ENCODE measurements at regions not wholly inside any gene's neighbourhood (a gene's known extent, or its start where the extent isn't known, plus 50 kb on each side); places are given as distances from the start of the nearest gene placed in this dataset.

DNA sequence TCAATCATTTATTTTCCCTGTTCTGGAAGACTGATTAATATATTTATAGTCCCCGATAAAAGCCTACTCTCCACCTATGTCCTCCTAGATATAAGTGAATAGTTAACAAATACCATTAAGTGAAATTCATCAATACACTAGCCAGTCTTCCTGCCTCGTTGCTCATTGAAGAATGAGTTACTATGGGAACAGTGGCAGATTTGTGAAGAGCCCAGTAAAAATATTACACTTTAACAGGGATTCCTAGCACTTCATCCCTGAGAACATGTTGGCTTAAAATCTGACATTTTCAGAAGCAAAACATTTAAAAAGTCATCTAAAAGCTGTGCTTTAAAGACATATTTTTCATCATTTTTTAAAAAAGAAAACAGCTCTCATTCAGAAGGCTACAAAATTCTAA, 848.7 kb upstream of the NXPH2 start:
- H3K27ac Mint-ChIP-seq = no peak overlapping the region
- H3K9me3 Mint-ChIP-seq (ENCODE audit: low read depth) = peaks cover 6% of the 10 kb centered on the region
- H3K4me3 Mint-ChIP-seq (ENCODE audit: low read depth) = no peak overlapping the region
- TF ChIP-seq, protein P1, sequence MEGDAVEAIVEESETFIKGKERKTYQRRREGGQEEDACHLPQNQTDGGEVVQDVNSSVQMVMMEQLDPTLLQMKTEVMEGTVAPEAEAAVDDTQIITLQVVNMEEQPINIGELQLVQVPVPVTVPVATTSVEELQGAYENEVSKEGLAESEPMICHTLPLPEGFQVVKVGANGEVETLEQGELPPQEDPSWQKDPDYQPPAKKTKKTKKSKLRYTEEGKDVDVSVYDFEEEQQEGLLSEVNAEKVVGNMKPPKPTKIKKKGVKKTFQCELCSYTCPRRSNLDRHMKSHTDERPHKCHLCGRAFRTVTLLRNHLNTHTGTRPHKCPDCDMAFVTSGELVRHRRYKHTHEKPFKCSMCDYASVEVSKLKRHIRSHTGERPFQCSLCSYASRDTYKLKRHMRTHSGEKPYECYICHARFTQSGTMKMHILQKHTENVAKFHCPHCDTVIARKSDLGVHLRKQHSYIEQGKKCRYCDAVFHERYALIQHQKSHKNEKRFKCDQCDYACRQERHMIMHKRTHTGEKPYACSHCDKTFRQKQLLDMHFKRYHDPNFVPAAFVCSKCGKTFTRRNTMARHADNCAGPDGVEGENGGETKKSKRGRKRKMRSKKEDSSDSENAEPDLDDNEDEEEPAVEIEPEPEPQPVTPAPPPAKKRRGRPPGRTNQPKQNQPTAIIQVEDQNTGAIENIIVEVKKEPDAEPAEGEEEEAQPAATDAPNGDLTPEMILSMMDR (IDR thresholded peaks at IDR 0.05; ENCODE audit: unreplicated experiment) = no peak
- H3K4me1 Mint-ChIP-seq (ENCODE audit: low read depth) = peaks cover 20% of the 10 kb centered on the region
- H3K36me3 Mint-ChIP-seq (ENCODE audit: insufficient read depth) = no peaks in the 10 kb centered on the region
- DNase-seq (ENCODE audit: low spot score, unreplicated experiment) = no peak
- H3K27me3 Mint-ChIP-seq = no peaks in the 10 kb centered on the region

DNA sequence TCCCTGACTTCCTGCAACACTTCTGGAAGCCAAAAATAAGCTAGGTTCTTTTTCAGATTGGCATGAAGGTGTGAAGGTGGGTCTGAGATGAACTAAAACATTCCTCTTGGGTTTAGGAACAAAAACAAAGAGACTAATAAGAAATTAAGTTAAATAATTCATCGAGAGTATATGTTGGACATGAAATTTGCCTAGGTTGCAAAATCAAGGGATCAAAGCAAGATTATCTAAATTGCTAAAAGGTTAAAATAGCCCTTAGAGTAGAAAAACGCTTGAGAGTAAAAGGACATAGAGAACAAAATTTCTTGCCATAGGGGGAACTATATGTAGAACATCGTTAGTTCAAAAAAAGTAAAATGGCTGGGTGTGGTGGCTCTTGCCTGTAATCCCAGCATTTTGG, 845.9 kb upstream of the NXPH2 start:
- Mint-ChIP-seq H3K4me3 (ENCODE audit: low read depth) (no peak overlapping the region), H3K27me3 (no peaks in the 10 kb centered on the region), H3K4me1 (ENCODE audit: low read depth) (peaks cover 15% of the 10 kb centered on the region), H3K27ac (no peak overlapping the region), H3K9me3 (ENCODE audit: low read depth) (peaks cover 6% of the 10 kb centered on the region), H3K36me3 (ENCODE audit: insufficient read depth) (no peaks in the 10 kb centered on the region)
- DNase-seq (ENCODE audit: low spot score, unreplicated experiment) = no peak
- TF ChIP-seq, protein P1 (IDR thresholded peaks at IDR 0.05; ENCODE audit: unreplicated experiment) = no peak

DNA sequence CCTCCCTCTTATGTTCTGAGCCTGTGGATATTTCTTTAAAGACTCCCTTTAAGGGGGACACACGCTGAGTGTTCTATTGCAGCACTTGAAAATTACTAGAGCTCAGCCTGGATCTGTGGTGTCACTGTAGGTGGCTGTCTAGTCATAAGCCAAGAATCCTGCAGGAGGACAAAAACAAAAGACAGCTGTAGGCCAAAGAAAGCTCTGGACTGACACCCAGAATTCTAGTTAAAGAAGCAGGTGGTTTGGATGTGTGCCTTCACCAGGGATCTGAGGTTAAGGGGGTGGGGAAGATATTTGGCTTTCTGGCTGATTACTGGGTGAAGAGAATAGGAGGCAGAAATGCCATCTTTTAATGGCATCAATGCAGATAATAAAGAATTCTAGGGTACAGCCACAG, 842.5 kb upstream of the NXPH2 start:
- TF ChIP-seq, protein P1 (IDR thresholded peaks at IDR 0.05; ENCODE audit: unreplicated experiment) = no peak
- H3K27ac Mint-ChIP-seq = no peak overlapping the region
- no peaks in the 10 kb centered on the region for H3K4me1 Mint-ChIP-seq (ENCODE audit: low read depth)
- no peak overlapping the region for H3K4me3 Mint-ChIP-seq (ENCODE audit: low read depth)
- H3K27me3 Mint-ChIP-seq = no peaks in the 10 kb centered on the region
- no peaks in the 10 kb centered on the region for H3K36me3 Mint-ChIP-seq (ENCODE audit: insufficient read depth)
- peaks cover 31% of the 10 kb centered on the region for H3K9me3 Mint-ChIP-seq (ENCODE audit: low read depth)
- DNase-seq (ENCODE audit: low spot score, unreplicated experiment) = no peak

DNA sequence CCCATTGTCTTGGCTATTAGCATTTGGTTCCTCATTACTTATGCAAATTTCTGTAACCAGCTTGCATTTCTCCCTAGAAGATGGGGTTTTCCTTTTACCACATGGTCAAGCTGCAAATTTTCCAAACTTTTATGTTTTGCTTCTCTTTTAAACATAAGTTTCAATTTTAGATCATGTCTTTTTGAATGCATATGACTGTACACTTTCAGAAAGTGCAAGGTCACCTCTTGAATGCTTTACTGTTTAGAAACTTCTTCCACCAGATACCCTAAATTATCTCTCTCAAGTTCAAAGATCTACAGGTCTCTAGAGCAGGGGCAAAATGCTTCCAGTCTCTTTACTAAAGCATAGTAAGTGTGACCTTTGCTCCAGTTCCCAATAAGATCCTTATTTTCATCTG, 837.6 kb upstream of the NXPH2 start:
- Mint-ChIP-seq H3K27me3 (no peaks in the 10 kb centered on the region), H3K27ac (no peak overlapping the region), H3K4me3 (ENCODE audit: low read depth) (no peak overlapping the region), H3K9me3 (ENCODE audit: low read depth) (peaks cover 25% of the 10 kb centered on the region), H3K4me1 (ENCODE audit: low read depth) (no peaks in the 10 kb centered on the region), H3K36me3 (ENCODE audit: insufficient read depth) (no peaks in the 10 kb centered on the region)
- DNase-seq (ENCODE audit: low spot score, unreplicated experiment) = no peak
- TF ChIP-seq, protein P1 (IDR thresholded peaks at IDR 0.05; ENCODE audit: unreplicated experiment) = no peak

DNA sequence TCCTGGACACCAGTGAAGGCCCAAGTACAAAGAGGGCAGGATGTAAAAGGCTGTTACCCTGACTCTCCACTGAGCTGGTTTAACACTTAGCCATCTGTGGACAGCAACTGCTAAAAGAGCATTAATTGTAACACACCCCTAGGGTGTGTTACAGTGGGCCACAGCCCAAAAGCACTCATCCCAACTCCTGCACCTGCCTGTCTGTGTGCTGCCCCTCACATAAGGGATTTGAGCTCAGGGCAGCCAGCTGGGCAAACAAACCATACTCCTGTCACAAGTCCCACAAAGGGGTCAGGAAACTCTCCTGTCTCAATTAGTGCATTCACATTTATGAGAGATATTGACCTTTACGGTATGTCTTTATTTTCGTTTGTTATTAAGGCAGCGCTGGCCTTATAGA, 833.1 kb upstream of the NXPH2 start:
- Mint-ChIP-seq H3K27me3 (no peaks in the 10 kb centered on the region), H3K36me3 (ENCODE audit: insufficient read depth) (no peaks in the 10 kb centered on the region), H3K9me3 (ENCODE audit: low read depth) (peaks cover 6% of the 10 kb centered on the region), H3K27ac (no peak overlapping the region), H3K4me3 (ENCODE audit: low read depth) (no peak overlapping the region), H3K4me1 (ENCODE audit: low read depth) (no peaks in the 10 kb centered on the region)
- no peak for DNase-seq (ENCODE audit: low spot score, unreplicated experiment)
- TF ChIP-seq, protein P1 (IDR thresholded peaks at IDR 0.05; ENCODE audit: unreplicated experiment) = no peak
